ENCODE measurements at regions not wholly inside any gene's neighbourhood (a gene's known extent, or its start where the extent isn't known, plus 50 kb on each side); places are given as distances from the start of the nearest gene placed in this dataset.

- Histone ChIP-seq H3K27ac (no peak overlapping the region), H3K27me3 (no peaks in the 10 kb centered on the region), H3K4me1 (peaks cover 0 to 13% (median 0%) of the 10 kb centered on the region in 10 experiments; a peak in 4 of 20 replicates), H4K20me1 (no peaks in the 10 kb centered on the region), H3K9me3 (replicated peaks in 1 of 11) (no peaks in the 10 kb centered on the region), H3K4me3 (no peak overlapping the region), H3K4me2 (peak overlapping the region in 1 of 11 experiments; percentile 11; a peak in 1 of 22 replicates), H3K9ac (no peak overlapping the region), H3K36me3 (no peaks in the 10 kb centered on the region)
- TF ChIP-seq Cebpa-rat (IDR thresholded peaks at IDR 0.05) = no peak
Observed at GRCh38 chr2:16816522-16816921, 150.9 kb upstream of the CYRIA start.

- no peak for TF ChIP-seq Cebpa-rat (IDR thresholded peaks at IDR 0.05)
- H3K27me3 ChIP-seq = no peaks in the 10 kb centered on the region
- H3K9ac ChIP-seq = no peak overlapping the region
- no peak overlapping the region for H3K27ac ChIP-seq
- no peaks in the 10 kb centered on the region for H3K9me3 ChIP-seq (replicated peaks in 1 of 11)
- H3K4me3 ChIP-seq = no peak overlapping the region
- peak overlapping the region in 2 of 11 experiments; percentile 1 to 11; a peak in 2 of 22 replicates for H3K4me2 ChIP-seq
- H4K20me1 ChIP-seq = no peaks in the 10 kb centered on the region
- H3K36me3 ChIP-seq = no peaks in the 10 kb centered on the region
- H3K4me1 ChIP-seq = peaks cover 0 to 13% (median 0%) of the 10 kb centered on the region in 10 experiments; a peak in 4 of 20 replicates
Observed at GRCh38 chr2:16816016-16816415, 150.4 kb upstream of the CYRIA start.

GRCh38 chr2:16813593-16813992 lies 148.0 kb upstream of the CYRIA start:
- no peak overlapping the region for H3K9ac ChIP-seq
- no peak for TF ChIP-seq Cebpa-rat (IDR thresholded peaks at IDR 0.05)
- no peaks in the 10 kb centered on the region for H3K9me3 ChIP-seq (replicated peaks in 1 of 11)
- H3K27me3 ChIP-seq = no peaks in the 10 kb centered on the region
- peaks cover 0 to 13% (median 0%) of the 10 kb centered on the region in 10 experiments; a peak in 4 of 20 replicates for H3K4me1 ChIP-seq
- H3K36me3 ChIP-seq = no peaks in the 10 kb centered on the region
- no peaks in the 10 kb centered on the region for H4K20me1 ChIP-seq
- H3K4me3 ChIP-seq = no peak overlapping the region
- no peak overlapping the region for H3K27ac ChIP-seq
- no peak overlapping the region for H3K4me2 ChIP-seq

- Histone ChIP-seq H3K4me1 (no peaks in the 10 kb centered on the region), H3K4me2 (no peak overlapping the region), H3K27me3 (no peaks in the 10 kb centered on the region), H3K9ac (no peak overlapping the region), H4K20me1 (no peaks in the 10 kb centered on the region), H3K9me3 (replicated peaks in 1 of 11) (no peaks in the 10 kb centered on the region), H3K4me3 (no peak overlapping the region), H3K36me3 (no peaks in the 10 kb centered on the region), H3K27ac (no peak overlapping the region)
- no peak for TF ChIP-seq Cebpa-rat (IDR thresholded peaks at IDR 0.05)
Observed at GRCh38 chr2:16798472-16798871, 132.8 kb upstream of the CYRIA start.

GRCh38 chr2:16791496-16791895 lies 125.9 kb upstream of the CYRIA start:
- Histone ChIP-seq H3K9ac (no peak overlapping the region), H3K9me3 (replicated peaks in 1 of 11) (no peaks in the 10 kb centered on the region), H3K4me3 (no peak overlapping the region), H4K20me1 (no peaks in the 10 kb centered on the region), H3K4me1 (no peaks in the 10 kb centered on the region), H3K4me2 (no peak overlapping the region), H3K27ac (no peak overlapping the region), H3K36me3 (no peaks in the 10 kb centered on the region), H3K27me3 (no peaks in the 10 kb centered on the region)
- no peak for TF ChIP-seq Cebpa-rat (IDR thresholded peaks at IDR 0.05)

GRCh38 chr2:16785149-16785548 lies 119.5 kb upstream of the CYRIA start:
- H3K36me3 ChIP-seq = no peaks in the 10 kb centered on the region
- H4K20me1 ChIP-seq = no peaks in the 10 kb centered on the region
- H3K4me2 ChIP-seq = no peak overlapping the region
- peaks cover 3 to 7% (median 5%) of the 10 kb centered on the region in 11 experiments; a peak in 9 of 22 replicates for H3K9me3 ChIP-seq (replicated peaks in 1 of 11)
- no peak overlapping the region for H3K4me3 ChIP-seq
- no peak overlapping the region for H3K27ac ChIP-seq
- no peaks in the 10 kb centered on the region for H3K27me3 ChIP-seq
- H3K9ac ChIP-seq = no peak overlapping the region
- no peak for TF ChIP-seq Cebpa-rat (IDR thresholded peaks at IDR 0.05)
- no peaks in the 10 kb centered on the region for H3K4me1 ChIP-seq

GRCh38 chr2:16784652-16785051 lies 119.0 kb upstream of the CYRIA start:
- Histone ChIP-seq H3K27ac (no peak overlapping the region), H3K27me3 (no peaks in the 10 kb centered on the region), H3K9me3 (replicated peaks in 1 of 11) (peaks cover 4 to 10% (median 8%) of the 10 kb centered on the region in 11 experiments; a peak in 9 of 22 replicates), H3K36me3 (no peaks in the 10 kb centered on the region), H3K4me2 (no peak overlapping the region), H3K4me1 (no peaks in the 10 kb centered on the region), H3K4me3 (no peak overlapping the region), H3K9ac (no peak overlapping the region), H4K20me1 (no peaks in the 10 kb centered on the region)
- no peak for TF ChIP-seq Cebpa-rat (IDR thresholded peaks at IDR 0.05)

- no peaks in the 10 kb centered on the region for H3K36me3 ChIP-seq
- no peaks in the 10 kb centered on the region for H3K27me3 ChIP-seq
- peaks cover 4 to 10% (median 8%) of the 10 kb centered on the region in 11 experiments; a peak in 9 of 22 replicates for H3K9me3 ChIP-seq (replicated peaks in 1 of 11)
- no peaks in the 10 kb centered on the region for H4K20me1 ChIP-seq
- no peak for TF ChIP-seq Cebpa-rat (IDR thresholded peaks at IDR 0.05)
- no peak overlapping the region for H3K27ac ChIP-seq
- H3K4me3 ChIP-seq = no peak overlapping the region
- H3K4me2 ChIP-seq = no peak overlapping the region
- peaks cover 5 to 20% (median 11%) of the 10 kb centered on the region in 10 experiments; a peak in 15 of 20 replicates for H3K4me1 ChIP-seq
- H3K9ac ChIP-seq = no peak overlapping the region
Observed at GRCh38 chr2:16777123-16777870, 111.7 kb upstream of the CYRIA start.

GRCh38 chr2:16775899-16776231 lies 110.2 kb upstream of the CYRIA start:
- Histone ChIP-seq H3K9me3 (replicated peaks in 1 of 11) (peaks cover 4 to 10% (median 8%) of the 10 kb centered on the region in 11 experiments; a peak in 9 of 22 replicates), H3K4me2 (peak overlapping the region in 4 of 11 experiments; percentile 4 to 21 (median 12); a peak in 1 of 22 replicates), H4K20me1 (no peaks in the 10 kb centered on the region), H3K27ac (no peak overlapping the region), H3K27me3 (no peaks in the 10 kb centered on the region), H3K4me1 (peaks cover 5 to 20% (median 11%) of the 10 kb centered on the region in 10 experiments; a peak in 15 of 20 replicates), H3K36me3 (no peaks in the 10 kb centered on the region), H3K9ac (no peak overlapping the region), H3K4me3 (no peak overlapping the region)
- no peak for TF ChIP-seq Cebpa-rat (IDR thresholded peaks at IDR 0.05)

Data from BLaER1 treated with 17β-estradiol and CSF1 and Interleukin-3, amounts not matched to agents 10 nM and 100 nM (cell line).